Hepatocyte (in vitro differentiated cells): ENCODE measurements at regions not wholly inside any gene's neighbourhood (a gene's known extent, or its start where the extent isn't known, plus 50 kb on each side); places are given as distances from the start of the nearest gene placed in this dataset.

Experiments used
- DNase-seq: peaks from one replicate; pipeline ENCODE4 v3.0.0-alpha.2; 2016; ENCODE audit warnings: low spot score
- H2AFZ ChIP-seq: fragments of 200-600 bp; sonication (generic); 2 replicates; pipeline ENCODE4 v1.6.0; 2016; ENCODE audit warnings: antibody characterized with exemption, mild to moderate bottlenecking
- H3K27ac ChIP-seq: fragments of 200-600 bp; sonication (generic); 2 replicates; pipeline ENCODE4 v1.5.1; 2016; ENCODE audit warnings: mild to moderate bottlenecking
- H3K27me3 ChIP-seq: fragments of 200-600 bp; sonication (generic); 2 replicates; pipeline ENCODE4 v1.6.1; 2016
- H3K36me3 ChIP-seq: fragments of 200-600 bp; sonication (generic); replicated peaks from 2 replicates; pipeline ENCODE4 v1.5.1; 2016; ENCODE audit warnings: low read depth; ENCODE audit not compliant: insufficient read depth
- H3K4me1 ChIP-seq: fragments of 200-600 bp; sonication (generic); 2 replicates; pipeline ENCODE4 v1.5.1; 2016; ENCODE audit warnings: mild to moderate bottlenecking, moderate library complexity; ENCODE audit not compliant: insufficient read depth
- H3K4me2 ChIP-seq: fragments of 200-600 bp; sonication (generic); 2 replicates; pipeline ENCODE4 v1.6.0; 2016
- H3K4me3 ChIP-seq: fragments of 200-600 bp; sonication (generic); 2 replicates; pipeline ENCODE4 v1.5.1; 2016; ENCODE audit warnings: mild to moderate bottlenecking
- H3K79me2 ChIP-seq: fragments of 200-600 bp; sonication (generic); 2 replicates; pipeline ENCODE4 v1.6.0; 2017; ENCODE audit warnings: mild to moderate bottlenecking
- H3K9me2 ChIP-seq: fragments of 200-600 bp; sonication (generic); replicated peaks from 2 replicates; pipeline ENCODE4 v1.6.0; 2017; ENCODE audit warnings: mild to moderate bottlenecking; ENCODE audit not compliant: insufficient read depth
- H3K9me3 ChIP-seq: fragments of 200-600 bp; sonication (generic); 2 replicates; pipeline ENCODE4 v1.5.1; 2016; ENCODE audit warnings: low read depth, mild to moderate bottlenecking
- H4K20me1 ChIP-seq: fragments of 200-600 bp; sonication (generic); 2 replicates; pipeline ENCODE4 v1.6.0; 2016; ENCODE audit warnings: mild to moderate bottlenecking; ENCODE audit not compliant: insufficient read depth, poor library complexity, severe bottlenecking
- CTCF ChIP-seq: fragments of 200-600 bp; sonication (generic); IDR thresholded peaks from 2 replicates; pipeline ENCODE4 v1.5.1; 2016; ENCODE audit warnings: antibody characterized with exemption, mild to moderate bottlenecking; ENCODE audit not compliant: poor library complexity
- EZH2 ChIP-seq: fragments of 200-600 bp; sonication (generic); IDR thresholded peaks from 2 replicates; pipeline ENCODE4 v1.6.1; 2016; ENCODE audit warnings: antibody characterized with exemption, mild to moderate bottlenecking, borderline replicate concordance
- EZH2phosphoT487 ChIP-seq: fragments of 200-600 bp; sonication (generic); IDR thresholded peaks from one replicate; pipeline ENCODE4 v1.6.1; 2018; ENCODE audit warnings: antibody characterized with exemption, mild to moderate bottlenecking, low read depth, moderate library complexity; ENCODE audit not compliant: unreplicated experiment, severe bottlenecking
- WGBS: methylation state at CpG from one replicate; pipeline ENCODE4 v1.1.6; 2016; ENCODE audit warnings: low lambda C conversion rate; ENCODE audit errors: missing lambda C conversion rate; 5-methylcytosine and 5-hydroxymethylcytosine counted together

GRCh38 chr6:95364016-95364604 lies 213.2 kb upstream of the MANEA start:
- H3K4me2 ChIP-seq: no peak overlapping the region
- H3K9me3 ChIP-seq: no peaks in the 10 kb centered on the region
- no peaks in the 10 kb centered on the region for H3K9me2 ChIP-seq
- no peaks in the 10 kb centered on the region for H3K4me1 ChIP-seq
- no peaks in the 10 kb centered on the region for H3K79me2 ChIP-seq
- 64% methylated on average over 4 of the region's 4 CpGs for WGBS
- DNase-seq: peak; percentile 28
- no peaks in the 10 kb centered on the region for H3K36me3 ChIP-seq
- no peak overlapping the region for H3K27ac ChIP-seq
- TF ChIP-seq CTCF (peak; percentile 58), EZH2phosphoT487 (no peak)
- H4K20me1 ChIP-seq: no peaks in the 10 kb centered on the region
- H3K27me3 ChIP-seq: no peaks in the 10 kb centered on the region
- H3K4me3 ChIP-seq: no peak overlapping the region
- no peak overlapping the region for H2AFZ ChIP-seq

GRCh38 chr6:95365454-95365853 lies 211.9 kb upstream of the MANEA start:
- WGBS: 67% methylated on average over 2 of the region's 2 CpGs
- no peaks in the 10 kb centered on the region for H3K79me2 ChIP-seq

GRCh38 chr6:95366414-95366813 lies 210.9 kb upstream of the MANEA start:
- DNase-seq: no peak

More at GRCh38 chr6:95365454-95365853, 211.9 kb upstream of the MANEA start:
- no peaks in the 10 kb centered on the region for H3K36me3 ChIP-seq
- H3K27ac ChIP-seq: no peak overlapping the region
- no peaks in the 10 kb centered on the region for H3K9me2 ChIP-seq
- no peak for TF ChIP-seq CTCF
- TF ChIP-seq EZH2: no peak
- TF ChIP-seq EZH2phosphoT487: no peak
- no peaks in the 10 kb centered on the region for H3K9me3 ChIP-seq
- no peaks in the 10 kb centered on the region for H3K27me3 ChIP-seq
- no peak for DNase-seq
- no peaks in the 10 kb centered on the region for H4K20me1 ChIP-seq
- H3K4me2 ChIP-seq: no peak overlapping the region
- no peak overlapping the region for H2AFZ ChIP-seq
- H3K4me1 ChIP-seq: no peaks in the 10 kb centered on the region
- H3K4me3 ChIP-seq: no peak overlapping the region

More at GRCh38 chr6:95366414-95366813, 210.9 kb upstream of the MANEA start:
- Histone ChIP-seq H4K20me1 (no peaks in the 10 kb centered on the region), H2AFZ (no peak overlapping the region), H3K4me3 (no peak overlapping the region), H3K9me3 (no peaks in the 10 kb centered on the region), H3K36me3 (no peaks in the 10 kb centered on the region), H3K4me2 (no peak overlapping the region), H3K79me2 (no peaks in the 10 kb centered on the region), H3K27ac (no peak overlapping the region), H3K9me2 (no peaks in the 10 kb centered on the region), H3K27me3 (no peaks in the 10 kb centered on the region), H3K4me1 (no peaks in the 10 kb centered on the region)
- TF ChIP-seq CTCF (no peak), EZH2 (no peak), EZH2phosphoT487 (no peak)
- 54% methylated on average over 4 of the region's 4 CpGs for WGBS
